ENCODE measurements at regions not wholly inside any gene's neighbourhood (a gene's known extent, or its start where the extent isn't known, plus 50 kb on each side); places are given as distances from the start of the nearest gene placed in this dataset.
"Not testable (repeated sequence)": the region's sequence is repeated elsewhere in the genome, so short reads cannot be mapped to it uniquely, and the experiment has no call there.

DNA sequence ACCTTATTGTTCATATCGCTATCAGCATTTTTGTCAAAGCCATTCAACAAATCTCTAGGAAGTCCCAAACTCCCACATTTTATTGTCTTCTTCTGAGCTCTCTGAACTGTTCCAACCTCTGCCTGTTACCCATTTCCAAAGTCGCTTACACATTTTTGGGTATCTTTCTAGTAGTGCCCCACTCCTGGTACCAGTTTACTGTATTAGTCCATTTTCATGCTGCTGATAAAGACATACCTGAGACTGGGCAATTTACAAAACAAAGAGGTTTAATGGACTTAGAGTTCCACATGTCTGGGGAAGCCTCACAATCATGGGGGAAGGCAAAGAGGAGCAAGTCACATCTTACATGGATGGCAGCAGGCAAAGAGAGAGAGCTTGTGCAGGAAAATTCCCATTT, 192.2 kb upstream of the SPAG17 start:
- TF ChIP-seq, protein P1, sequence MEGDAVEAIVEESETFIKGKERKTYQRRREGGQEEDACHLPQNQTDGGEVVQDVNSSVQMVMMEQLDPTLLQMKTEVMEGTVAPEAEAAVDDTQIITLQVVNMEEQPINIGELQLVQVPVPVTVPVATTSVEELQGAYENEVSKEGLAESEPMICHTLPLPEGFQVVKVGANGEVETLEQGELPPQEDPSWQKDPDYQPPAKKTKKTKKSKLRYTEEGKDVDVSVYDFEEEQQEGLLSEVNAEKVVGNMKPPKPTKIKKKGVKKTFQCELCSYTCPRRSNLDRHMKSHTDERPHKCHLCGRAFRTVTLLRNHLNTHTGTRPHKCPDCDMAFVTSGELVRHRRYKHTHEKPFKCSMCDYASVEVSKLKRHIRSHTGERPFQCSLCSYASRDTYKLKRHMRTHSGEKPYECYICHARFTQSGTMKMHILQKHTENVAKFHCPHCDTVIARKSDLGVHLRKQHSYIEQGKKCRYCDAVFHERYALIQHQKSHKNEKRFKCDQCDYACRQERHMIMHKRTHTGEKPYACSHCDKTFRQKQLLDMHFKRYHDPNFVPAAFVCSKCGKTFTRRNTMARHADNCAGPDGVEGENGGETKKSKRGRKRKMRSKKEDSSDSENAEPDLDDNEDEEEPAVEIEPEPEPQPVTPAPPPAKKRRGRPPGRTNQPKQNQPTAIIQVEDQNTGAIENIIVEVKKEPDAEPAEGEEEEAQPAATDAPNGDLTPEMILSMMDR (IDR thresholded peaks at IDR 0.05) = not testable (repeated sequence)
- TF ChIP-seq POLR2AphosphoS5 (IDR thresholded peaks at IDR 0.05) = not testable (repeated sequence)
